ENCODE measurements at regions not wholly inside any gene's neighbourhood (a gene's known extent, or its start where the extent isn't known, plus 50 kb on each side); places are given as distances from the start of the nearest gene placed in this dataset.

- no peak for TF ChIP-seq CTCF (IDR thresholded peaks at IDR 0.05; ENCODE audit: control extremely low read depth, extremely low read depth, low read depth, missing control alignments)
- POLR2A ChIA-PET, result no interaction called here
These were observed 148.7 kb upstream of the CTSO start for GRCh38 chr4:156102411-156102810.

GRCh38 chr4:156101571-156101970 is 147.9 kb upstream of the CTSO start:
- ChIA-PET POLR2A (no interaction called here), CTCF (interaction anchor here (1.9 kb wide), 1 partner anchor 10 kb away, joined by 5 read pairs; no protein-coding TSS in a partner anchor)
- TF ChIP-seq CTCF (IDR thresholded peaks at IDR 0.05; ENCODE audit: control extremely low read depth, extremely low read depth, low read depth, missing control alignments), result no peak

More at GRCh38 chr4:156102411-156102810, 148.7 kb upstream of the CTSO start:
- no peak for DNase-seq (ENCODE audit: extremely low spot score)
- CTCF ChIA-PET, result interaction anchor here (1.9 kb wide), 1 partner anchor 9 kb away, joined by 5 read pairs; no protein-coding TSS in a partner anchor

GRCh38 chr4:156100651-156101050 is 147.0 kb upstream of the CTSO start:
- no peak for DNase-seq (ENCODE audit: extremely low spot score)
- ChIA-PET POLR2A (no interaction called here), CTCF (interaction anchor here (1.9 kb wide), 1 partner anchor 11 kb away, joined by 5 read pairs; no protein-coding TSS in a partner anchor)
- no peak for TF ChIP-seq CTCF (IDR thresholded peaks at IDR 0.05; ENCODE audit: control extremely low read depth, extremely low read depth, low read depth, missing control alignments)

More at GRCh38 chr4:156101571-156101970, 147.9 kb upstream of the CTSO start:
- no peak for DNase-seq (ENCODE audit: extremely low spot score)

GRCh38 chr4:156098805-156099204 is 145.1 kb upstream of the CTSO start:
- no peak for TF ChIP-seq CTCF (IDR thresholded peaks at IDR 0.05; ENCODE audit: control extremely low read depth, extremely low read depth, low read depth, missing control alignments)
- CTCF ChIA-PET, result no interaction called here
- POLR2A ChIA-PET, result no interaction called here
- no peak for DNase-seq (ENCODE audit: extremely low spot score)

- POLR2A ChIA-PET, result no interaction called here
- no peak for TF ChIP-seq CTCF (IDR thresholded peaks at IDR 0.05; ENCODE audit: control extremely low read depth, extremely low read depth, low read depth, missing control alignments)
- DNase-seq (ENCODE audit: extremely low spot score), result no peak
- CTCF ChIA-PET, result interaction anchor here (0.8 to 1.4 kb wide), 3 partner anchors 12 to 262 kb away, joined by 3 to 4 read pairs (median 3); no protein-coding TSS in a partner anchor
These were observed 131.4 kb upstream of the CTSO start for GRCh38 chr4:156085100-156085499.

- ChIA-PET CTCF (interaction anchor here (0.8 to 1.4 kb wide), 3 partner anchors 11 to 263 kb away, joined by 3 to 4 read pairs (median 3); no protein-coding TSS in a partner anchor), POLR2A (no interaction called here)
- TF ChIP-seq CTCF (IDR thresholded peaks at IDR 0.05; ENCODE audit: control extremely low read depth, extremely low read depth, low read depth, missing control alignments), result no peak
- DNase-seq (ENCODE audit: extremely low spot score), result no peak
These were observed 130.7 kb upstream of the CTSO start for GRCh38 chr4:156084373-156084772.
